GM19372 (cell line): ENCODE measurements at regions not wholly inside any gene's neighbourhood (a gene's known extent, or its start where the extent isn't known, plus 50 kb on each side); places are given as distances from the start of the nearest gene placed in this dataset.

ENCODE experiments used
- ATAC-seq: cut with Tn5 transposase; IDR thresholded peaks from one replicate; pipeline ENCODE4 v1.9.1; 2021; ENCODE audit warnings: mild to moderate bottlenecking, low read depth, moderate library complexity; ENCODE audit not compliant: unreplicated experiment

DNA sequence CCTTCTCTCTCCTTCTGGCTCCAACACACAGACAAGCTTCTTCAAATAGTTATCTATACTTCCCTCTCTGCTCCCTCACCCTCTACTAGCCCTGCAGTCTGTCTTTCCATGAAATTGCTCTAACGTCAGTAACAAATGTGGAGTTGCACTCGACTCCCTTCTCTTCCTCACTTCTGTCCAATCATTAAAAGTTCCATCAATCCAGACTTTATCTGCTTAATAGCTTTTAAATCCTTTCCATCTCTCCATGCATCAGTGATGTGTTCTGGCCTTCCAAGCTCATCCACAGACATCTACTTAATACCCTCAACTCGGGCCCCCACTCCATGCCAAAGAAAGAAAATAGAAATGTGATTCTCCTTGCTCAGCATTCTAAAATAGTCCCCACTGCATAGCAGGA is 422.1 kb upstream of the CDH5 start:
- no peak for ATAC-seq

DNA sequence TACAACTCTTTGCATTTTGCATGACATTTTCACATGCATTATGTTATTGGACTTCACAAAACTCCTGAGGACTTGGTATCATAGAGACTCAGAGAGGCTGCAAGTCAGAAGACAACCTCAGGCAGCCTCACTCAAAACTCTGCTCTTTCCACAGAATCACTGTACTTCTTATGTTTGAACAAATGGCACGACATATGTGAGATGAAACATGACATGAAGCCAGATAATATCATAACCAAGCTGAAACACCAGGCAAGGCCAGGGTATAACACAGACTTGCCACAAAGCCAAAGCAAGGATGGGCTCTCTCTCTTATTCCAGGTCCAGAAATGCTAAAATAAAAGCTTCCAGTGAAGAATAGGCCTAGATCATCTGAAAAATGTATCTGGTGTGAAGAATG is 425.8 kb upstream of the CDH5 start:
- no peak for ATAC-seq

GRCh38 chr16:65938083-65938482 is 428.4 kb upstream of the CDH5 start:
- ATAC-seq: no peak

DNA sequence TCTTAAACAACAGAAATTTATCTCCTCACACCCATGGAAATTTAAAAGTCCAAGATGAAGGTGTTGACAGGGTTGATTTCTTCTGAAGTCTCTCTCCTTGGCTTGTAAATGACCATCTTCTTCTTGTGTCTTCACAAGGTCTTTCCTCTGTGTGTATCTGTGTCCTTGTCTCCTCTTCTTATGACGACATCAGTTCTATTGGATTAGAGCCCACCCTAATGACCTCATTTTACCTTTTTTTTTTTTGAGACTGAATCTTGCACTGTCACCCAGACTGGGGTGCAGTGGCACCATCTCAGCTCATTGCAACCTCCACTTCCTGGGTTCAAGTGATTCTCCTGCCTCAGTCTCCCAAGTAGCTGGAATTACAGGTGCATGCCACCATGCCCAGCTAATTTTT is 429.0 kb upstream of the CDH5 start:
- no peak for ATAC-seq

GRCh38 chr16:65936096-65936495 is 430.4 kb upstream of the CDH5 start:
- no peak for ATAC-seq

GRCh38 chr16:65934443-65934842 is 432.0 kb upstream of the CDH5 start:
- ATAC-seq: no peak

DNA sequence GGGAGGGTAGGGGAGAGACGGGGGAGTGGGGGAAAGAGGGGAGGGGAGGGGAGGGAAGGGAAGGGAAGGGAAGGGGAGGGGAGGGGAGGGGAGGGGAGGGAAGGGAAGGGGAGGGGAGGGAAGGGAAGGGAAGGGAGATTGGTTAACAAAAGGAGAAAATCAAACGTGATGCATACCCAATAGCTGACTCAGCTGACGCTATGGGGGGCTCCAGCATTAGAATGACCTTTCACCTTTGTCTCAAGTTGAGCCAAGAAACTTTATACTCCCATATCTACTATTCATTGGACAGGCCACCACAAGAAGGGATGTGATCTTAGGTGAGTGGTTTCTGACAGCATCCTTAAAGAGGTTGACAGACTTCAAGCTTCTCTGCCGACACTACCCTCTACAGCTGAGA is 432.8 kb upstream of the CDH5 start:
- ATAC-seq: no peak

DNA sequence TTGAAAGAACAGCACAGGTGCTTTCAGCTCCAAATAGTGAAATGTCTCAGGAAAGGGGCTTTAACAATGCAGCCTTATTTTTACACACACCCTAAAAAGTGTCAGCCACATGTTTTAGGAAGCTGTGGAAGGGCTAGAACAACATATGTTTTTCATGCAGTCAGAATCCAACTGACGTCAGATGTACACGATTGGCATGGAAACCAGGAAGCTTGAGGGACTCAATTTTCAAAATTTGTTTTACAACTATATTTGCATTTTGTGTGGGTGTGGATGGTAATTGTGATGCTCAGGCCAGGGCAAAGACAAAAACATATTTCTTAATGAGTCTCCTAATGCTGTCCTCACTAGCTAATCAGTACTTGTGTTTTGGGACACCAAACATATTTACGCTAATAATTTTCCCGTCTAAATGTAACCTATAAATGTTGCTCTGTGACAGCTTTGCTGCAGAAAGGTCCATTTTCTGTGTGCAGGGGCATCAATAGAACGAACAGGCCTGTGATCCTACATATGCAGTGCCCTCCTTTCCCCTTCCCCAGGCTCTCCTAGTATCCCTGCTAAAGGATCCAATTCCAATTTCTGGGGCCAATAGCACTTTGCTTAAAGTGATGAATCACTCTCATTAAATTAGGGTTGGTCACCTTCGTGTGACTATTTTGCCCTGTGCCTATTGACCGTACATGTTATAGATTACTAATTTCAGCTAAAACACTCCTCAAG is 434.0 kb upstream of the CDH5 start:
- no peak for ATAC-seq

DNA sequence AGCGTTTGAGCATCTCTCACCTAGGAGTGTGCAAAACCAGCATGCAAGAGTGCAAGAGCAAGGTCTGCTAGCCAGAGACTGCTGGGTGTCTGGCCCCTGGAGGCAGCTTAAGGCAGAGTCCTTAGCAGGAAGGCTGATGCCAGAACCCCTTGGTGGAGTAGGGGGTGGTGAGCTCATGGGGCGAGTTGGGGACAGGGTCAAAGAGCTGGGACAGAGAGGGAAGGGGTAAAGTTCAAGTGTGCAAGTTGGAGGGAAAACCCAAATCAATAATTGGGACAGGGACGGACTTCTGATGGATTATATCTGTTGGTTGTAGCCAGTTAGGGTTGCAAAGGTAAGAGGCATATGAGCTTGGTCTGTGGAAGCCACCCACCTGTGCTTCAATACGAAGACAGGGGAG is 443.6 kb upstream of the CDH5 start:
- ATAC-seq: no peak

DNA sequence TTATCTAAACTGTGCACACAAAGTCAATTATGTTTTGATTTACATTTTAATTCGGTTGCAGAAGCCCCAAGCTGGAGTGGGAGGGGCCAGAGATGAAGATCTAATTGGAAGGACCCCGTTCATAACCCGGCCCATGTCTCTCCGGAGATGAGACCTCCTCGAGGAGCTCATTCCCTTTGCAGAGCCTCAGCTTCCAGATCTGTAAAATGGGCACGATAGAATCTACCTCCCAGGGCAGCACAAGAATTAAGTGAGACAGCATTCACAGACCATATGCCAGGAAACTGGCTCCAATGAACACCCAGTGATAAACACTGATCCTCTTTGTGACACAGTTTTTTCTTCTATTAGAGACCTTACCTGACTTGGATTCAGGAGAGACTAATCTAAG is 446.5 kb upstream of the CDH5 start:
- no peak for ATAC-seq

- no peak for ATAC-seq
Observed at GRCh38 chr16:65919145-65919985, 447.1 kb upstream of the CDH5 start.

- no peak for ATAC-seq
Observed at GRCh38 chr16:65917466-65917865, 449.0 kb upstream of the CDH5 start.

- no peak for ATAC-seq
Observed at GRCh38 chr16:65916995-65917394, 449.5 kb upstream of the CDH5 start.

- no peak for ATAC-seq
Observed at GRCh38 chr16:65910291-65910690, 456.2 kb upstream of the CDH5 start.

DNA sequence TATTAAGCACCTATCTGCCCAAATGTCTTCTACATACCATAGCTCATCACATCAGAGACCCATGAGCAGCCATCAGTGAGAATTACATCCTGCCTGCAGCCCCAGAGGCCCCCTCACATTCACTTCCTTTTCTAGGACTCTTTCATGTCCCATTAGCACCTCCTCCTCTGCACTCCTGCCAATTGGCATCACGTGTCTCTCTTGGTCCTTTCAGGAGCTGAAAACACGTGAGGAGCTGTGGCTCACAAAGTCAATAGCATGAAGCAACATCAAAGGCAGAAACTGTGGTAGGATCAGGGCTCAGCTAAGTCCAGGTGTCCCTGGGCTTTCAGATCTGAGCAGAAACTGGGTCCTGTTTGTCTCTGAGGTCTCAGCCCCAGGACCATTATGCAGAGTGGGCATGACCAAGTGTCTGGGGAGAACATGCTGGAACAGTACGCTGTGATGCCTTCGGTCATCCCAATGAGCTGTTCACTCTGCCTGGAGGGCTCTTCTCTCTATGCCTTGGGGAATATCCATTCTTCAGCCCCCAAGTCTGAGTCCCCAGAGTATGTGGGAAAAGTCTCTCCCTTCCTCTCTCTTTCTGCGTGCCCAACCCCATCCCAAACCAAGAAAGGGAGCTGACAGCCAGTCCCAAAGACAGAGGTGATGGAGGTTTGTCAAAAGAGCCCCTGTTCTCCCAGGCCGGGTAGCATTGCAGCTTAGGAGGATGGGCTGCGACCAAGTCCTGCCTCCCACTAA is 457.0 kb upstream of the CDH5 start:
- no peak for ATAC-seq

- no peak for ATAC-seq
Observed at GRCh38 chr16:65908568-65908967, 457.9 kb upstream of the CDH5 start.

- ATAC-seq: no peak
Observed at GRCh38 chr16:65905331-65905730, 461.2 kb upstream of the CDH5 start.

GRCh38 chr16:65896448-65897153 is 469.9 kb upstream of the CDH5 start:
- no peak for ATAC-seq

DNA sequence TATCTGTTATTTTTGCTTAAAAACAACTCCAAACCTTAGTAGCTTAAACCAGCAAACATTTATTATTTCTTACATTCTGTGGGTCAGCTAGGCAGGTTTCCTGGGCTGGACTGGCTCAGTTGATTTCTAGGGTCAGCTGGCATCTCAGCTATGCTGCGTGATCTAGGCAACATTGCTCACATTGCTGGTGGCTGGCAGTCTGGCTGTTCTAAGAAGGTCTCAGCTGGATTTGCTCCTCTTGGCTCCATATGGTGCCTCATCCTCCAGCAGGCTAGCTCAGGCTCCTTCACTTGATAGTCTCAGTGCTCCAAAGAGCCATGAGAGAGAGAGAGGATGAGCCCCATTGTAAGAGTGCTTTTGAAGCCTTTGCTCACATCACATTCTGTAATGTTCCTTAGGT is 470.6 kb upstream of the CDH5 start:
- no peak for ATAC-seq

GRCh38 chr16:65895486-65895885 is 471.0 kb upstream of the CDH5 start:
- ATAC-seq: no peak

DNA sequence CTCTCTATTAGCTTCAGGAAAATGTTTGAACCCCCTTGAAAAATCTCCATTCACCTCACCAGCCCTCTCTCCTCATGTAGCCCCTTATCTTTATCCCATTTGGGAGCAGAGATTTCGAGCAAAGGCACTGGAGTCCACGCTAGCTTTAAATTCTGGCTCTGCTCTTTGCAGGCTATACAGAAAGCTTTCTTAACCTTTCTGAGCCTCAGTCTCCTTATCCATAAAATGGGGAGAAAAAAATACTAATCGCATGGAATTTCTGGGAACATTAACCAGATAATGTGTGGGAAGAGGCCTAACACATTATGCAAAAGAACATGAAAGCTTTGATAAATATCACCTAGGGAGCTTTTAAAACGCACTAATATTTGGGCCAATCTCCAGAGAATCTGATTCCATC is 476.3 kb upstream of the CDH5 start:
- ATAC-seq: no peak
